HCT116 (cell line): ENCODE measurements at regions not wholly inside any gene's neighbourhood (a gene's known extent, or its start where the extent isn't known, plus 50 kb on each side); places are given as distances from the start of the nearest gene placed in this dataset.

Experiments
- ATAC-seq: fragments of 200-7000 bp; cut with Tn5 transposase; 2 replicates; pipeline ENCODE4 v1.9.1; 2020; ENCODE audit warnings: mild to moderate bottlenecking, moderate library complexity
- BruUV-seq: library from RNA; stranded (reverse); fragments of 400-500 nt; replicated peaks from 2 replicates; lab custom pipeline; 2021; lab: Mats Ljungman, UMichigan
- CTCF ChIA-PET: fragments of 300-600 bp; sonication (Branson Sonifier 250); formaldehyde crosslinking; loops from one replicate; lab custom pipeline; 2021; ENCODE audit warnings: antibody characterized with exemption; lab: Charles Lee
- POLR2A ChIA-PET: fragments of 300-600, 350-600 bp; sonication (Branson Sonifier 250); formaldehyde crosslinking; loops from one replicate; lab custom pipeline; 2021; ENCODE audit warnings: antibody characterized with exemption; lab: Charles Lee
- RAD21 ChIA-PET, 2 experiments: fragments of 300-600 bp; sonication (Branson Sonifier 250); formaldehyde crosslinking; loops; one replicate each; lab custom pipeline; 2023; ENCODE audit warnings: low total read pairs in 2 of 2; ENCODE audit not compliant: uncharacterized antibody in 2 of 2, unreplicated experiment in 2 of 2, low non-redundant PET in 1 of 2; lab: Charles Lee
- DNase-seq: peaks from one replicate; pipeline ENCODE4 v3.0.0-alpha.2; 2010; ENCODE audit warnings: low read depth, low spot score
- H2AFZ ChIP-seq: fragments of 200-600 bp; shearing (Covaris generic), sonication (generic); 2 replicates; pipeline ENCODE4 v1.6.1; 2017; ENCODE audit warnings: low read depth, mixed run types, mixed read lengths, antibody characterized with exemption, low read length; ENCODE audit not compliant: poor library complexity, severe bottlenecking
- H3K27ac ChIP-seq: 2 replicates; pipeline ENCODE4 v1.5.1; 2012; ENCODE audit warnings: low read depth, low read length
- H3K27me3 ChIP-seq: fragments of 200-600 bp; sonication (generic); 2 replicates; pipeline ENCODE4 v1.6.1; 2016; ENCODE audit warnings: mixed run types, low read length, mixed read lengths; ENCODE audit not compliant: insufficient read depth
- H3K36me3 ChIP-seq, 2 experiments: fragments of 200-500 bp in 1 of 2; fragments of 200-600 bp in 1 of 2; sonication (Bioruptor generic) in 1 of 2; sonication (generic) in 1 of 2; 2 replicates each; pipeline versions ENCODE4 v1.5.1 to v1.6.1; 2014 to 2016; ENCODE audit warnings: low read length in 2 of 2, inconsistent platforms in 1 of 2, mixed read lengths in 1 of 2, mixed run types in 1 of 2; ENCODE audit not compliant: insufficient read depth in 2 of 2, control insufficient read depth in 1 of 2
- H3K4me1 ChIP-seq, 2 experiments: fragments of 200-600 bp in 1 of 2; sonication (generic) in 1 of 2; 2 replicates each; pipeline versions ENCODE4 v1.5.1 to v1.6.1; 2012 to 2017; ENCODE audit warnings: low read length in 2 of 2, inconsistent platforms in 1 of 2, mild to moderate bottlenecking in 1 of 2, mixed read lengths in 1 of 2, mixed run types in 1 of 2, moderate library complexity in 1 of 2; ENCODE audit not compliant: insufficient read depth in 2 of 2, control insufficient read depth in 1 of 2
- H3K4me2 ChIP-seq: fragments of 200-600 bp; sonication (generic); 2 replicates; pipeline ENCODE4 v1.6.1; 2017; ENCODE audit warnings: mixed run types, low read length, mixed read lengths
- H3K4me3 ChIP-seq, 2 experiments: fragments of 200-600 bp in 1 of 2; sonication (generic) in 1 of 2; replicated peaks in 1 of 2; 2 replicates each; pipeline ENCODE4 v1.5.1; 2011 to 2016; ENCODE audit warnings: low read length in 2 of 2, control low read depth in 1 of 2, low read depth in 1 of 2, mild to moderate bottlenecking in 1 of 2, mixed read lengths in 1 of 2, mixed run types in 1 of 2
- H3K79me2 ChIP-seq: fragments of 200-600 bp; sonication (generic); 2 replicates; pipeline ENCODE4 v1.6.1; 2017; ENCODE audit warnings: mild to moderate bottlenecking, mixed run types, low read length, moderate library complexity, mixed read lengths; ENCODE audit not compliant: insufficient read depth
- H3K9ac ChIP-seq: fragments of 200-600 bp; sonication (generic); 2 replicates; pipeline ENCODE4 v1.6.1; 2016; ENCODE audit warnings: low read length, mixed read lengths
- H3K9me2 ChIP-seq: fragments of 200-600 bp; sonication (generic), shearing (Covaris generic); 2 replicates; pipeline ENCODE4 v1.6.1; 2017; ENCODE audit warnings: mixed run types, mild to moderate bottlenecking, moderate library complexity; ENCODE audit not compliant: insufficient read depth
- H3K9me3 ChIP-seq, 2 experiments: fragments of 200-500 bp in 1 of 2; fragments of 200-600 bp in 1 of 2; sonication (Bioruptor generic) in 1 of 2; sonication (generic) in 1 of 2; 2 replicates each; pipeline ENCODE4 v1.6.1; 2014 to 2017; ENCODE audit warnings: low read length in 2 of 2, mixed read lengths in 2 of 2, inconsistent platforms in 1 of 2, low read depth in 1 of 2, mild to moderate bottlenecking in 1 of 2, mixed run types in 1 of 2, moderate library complexity in 1 of 2; ENCODE audit not compliant: control insufficient read depth in 1 of 2, insufficient read depth in 1 of 2
- H4K20me1 ChIP-seq: fragments of 200-600 bp; sonication (generic), shearing (Covaris generic); 2 replicates; pipeline ENCODE4 v1.6.1; 2017; ENCODE audit warnings: mixed run types, mild to moderate bottlenecking, moderate library complexity; ENCODE audit not compliant: insufficient read depth
- CTCF ChIP-seq, 3 experiments: fragments of 200-600 bp in 1 of 3; sonication (generic) in 1 of 3; IDR thresholded peaks in 2 of 3; conservative IDR thresholded peaks in 1 of 3; 2 replicates each; pipeline ENCODE4 v1.5.1; 2012 to 2017; ENCODE audit warnings: low read depth in 2 of 3, low read length in 2 of 3, antibody characterized with exemption in 1 of 3, borderline replicate concordance in 1 of 3, control low read depth in 1 of 3, mild to moderate bottlenecking in 1 of 3, mixed read lengths in 1 of 3, mixed run types in 1 of 3, moderate library complexity in 1 of 3; ENCODE audit not compliant: insufficient read depth in 1 of 3
- EGR1 ChIP-seq: IDR thresholded peaks from 2 replicates; pipeline ENCODE4 v1.6.1; 2012; ENCODE audit warnings: low read depth
- EZH2 ChIP-seq: fragments of 200-600 bp; sonication (generic); IDR thresholded peaks from 2 replicates; pipeline ENCODE4 v1.6.1; 2017; ENCODE audit warnings: antibody characterized with exemption, mixed run types
- FOSL1 ChIP-seq: IDR thresholded peaks from 2 replicates; pipeline ENCODE4 v1.6.1; 2012; ENCODE audit warnings: low read depth
- MAX ChIP-seq: IDR thresholded peaks from 2 replicates; pipeline ENCODE4 v1.6.1; 2012
- RAD21 ChIP-seq: IDR thresholded peaks from 2 replicates; pipeline ENCODE4 v1.6.1; 2012; ENCODE audit warnings: low read depth, mild to moderate bottlenecking
- SP1 ChIP-seq: IDR thresholded peaks from 2 replicates; pipeline ENCODE4 v1.6.1; 2012; ENCODE audit warnings: low read depth
- TCF7L2 ChIP-seq: IDR thresholded peaks from 2 replicates; pipeline ENCODE4 v1.7.0; 2011; ENCODE audit warnings: borderline replicate concordance, inconsistent platforms; ENCODE audit not compliant: insufficient read depth, insufficient read length; ENCODE audit errors: extremely low read depth
- intact Hi-C: fragments of 100-400 bp; cut with micrococcal nuclease; formaldehyde crosslinking; loops from 2 replicates; pipeline ENCODE4 v1.10.0; 2022

GRCh38 chr3:110710603-110711002 lies 361.0 kb upstream of the NECTIN3 start:
- H3K36me3 ChIP-seq: no peaks in the 10 kb centered on the region
- no peaks in the 10 kb centered on the region for H3K4me1 ChIP-seq
- H3K9ac ChIP-seq: no peak overlapping the region
- H3K27me3 ChIP-seq: no peaks in the 10 kb centered on the region
- intact Hi-C loops: no loop called here
- no peak overlapping the region for H2AFZ ChIP-seq
- no peaks in the 10 kb centered on the region for H3K9me3 ChIP-seq
- no peak for ATAC-seq
- no peak for TF ChIP-seq CTCF (IDR thresholded peaks at IDR 0.05 in 2 of 3, conservative IDR thresholded peaks at IDR 0.05 in 1 of 3; ENCODE audit: borderline replicate concordance in 1 of 3, insufficient read depth in 1 of 3, low read depth in 2 of 3, low read length in 2 of 3)
- no peaks in the 10 kb centered on the region for H3K9me2 ChIP-seq
- no peak overlapping the region for H3K4me3 ChIP-seq
- H3K27ac ChIP-seq: no peak overlapping the region
- ChIA-PET RAD21 (no interaction called here), CTCF (no interaction called here), POLR2A (no interaction called here)
- H3K79me2 ChIP-seq: no peaks in the 10 kb centered on the region
- no peak for DNase-seq
- no TSS peak for BruUV-seq
- no peak overlapping the region for H3K4me2 ChIP-seq
- H4K20me1 ChIP-seq: no peaks in the 10 kb centered on the region

GRCh38 chr3:110711130-110711832 lies 360.3 kb upstream of the NECTIN3 start:
- H3K4me2 ChIP-seq: no peak overlapping the region
- TF ChIP-seq TCF7L2 (no peak), MAX (no peak), EZH2 (no peak), EGR1 (no peak), CTCF (IDR thresholded peaks at IDR 0.05 in 2 of 3, conservative IDR thresholded peaks at IDR 0.05 in 1 of 3; ENCODE audit: borderline replicate concordance in 1 of 3, insufficient read depth in 1 of 3, low read depth in 2 of 3, low read length in 2 of 3) (no peak), SP1 (no peak), RAD21 (no peak), FOSL1 (no peak)
- DNase-seq: no peak
- ChIA-PET POLR2A (no interaction called here), RAD21 (no interaction called here), CTCF (no interaction called here)
- no peaks in the 10 kb centered on the region for H4K20me1 ChIP-seq
- no peaks in the 10 kb centered on the region for H3K36me3 ChIP-seq
- no peak overlapping the region for H3K4me3 ChIP-seq
- BruUV-seq: no TSS peak
- no peak overlapping the region for H2AFZ ChIP-seq
- H3K27me3 ChIP-seq: no peaks in the 10 kb centered on the region
- H3K9me3 ChIP-seq: no peaks in the 10 kb centered on the region
- intact Hi-C loops: no loop called here
- H3K9ac ChIP-seq: no peak overlapping the region
- H3K4me1 ChIP-seq: no peaks in the 10 kb centered on the region
- H3K27ac ChIP-seq: no peak overlapping the region
- ATAC-seq: no peak
- no peaks in the 10 kb centered on the region for H3K79me2 ChIP-seq
- no peaks in the 10 kb centered on the region for H3K9me2 ChIP-seq
